GM19328 (cell line): ENCODE measurements at regions not wholly inside any gene's neighbourhood (a gene's known extent, or its start where the extent isn't known, plus 50 kb on each side); places are given as distances from the start of the nearest gene placed in this dataset.

Experiments
- ATAC-seq: cut with Tn5 transposase; IDR thresholded peaks from one replicate; pipeline ENCODE4 v1.9.1; 2021; ENCODE audit warnings: mild to moderate bottlenecking, moderate library complexity; ENCODE audit not compliant: unreplicated experiment

- no peak for ATAC-seq
These were observed 971.2 kb upstream of the CDH9 start for GRCh38 chr5:28009576-28009975.

- ATAC-seq, result no peak
These were observed 958.3 kb upstream of the CDH9 start for GRCh38 chr5:27996665-27997064.

GRCh38 chr5:27995867-27996266, 957.5 kb upstream of the CDH9 start:
- ATAC-seq, result no peak

GRCh38 chr5:27978322-27978721, 939.9 kb upstream of the CDH9 start:
- no peak for ATAC-seq

- ATAC-seq, result no peak
These were observed 930.8 kb upstream of the CDH9 start for GRCh38 chr5:27969157-27969556.

- ATAC-seq, result no peak
These were observed 924.8 kb upstream of the CDH9 start for GRCh38 chr5:27963050-27963783.

GRCh38 chr5:27962198-27962597, 923.8 kb upstream of the CDH9 start:
- ATAC-seq, result no peak

GRCh38 chr5:27947088-27947487, 908.7 kb upstream of the CDH9 start:
- ATAC-seq, result no peak

- ATAC-seq, result no peak
These were observed 906.1 kb upstream of the CDH9 start for GRCh38 chr5:27944471-27944870.

- ATAC-seq, result no peak
These were observed 900.6 kb upstream of the CDH9 start for GRCh38 chr5:27938989-27939388.

GRCh38 chr5:27928060-27928459, 889.7 kb upstream of the CDH9 start:
- no peak for ATAC-seq

- no peak for ATAC-seq
These were observed 872.8 kb upstream of the CDH9 start for GRCh38 chr5:27911216-27911615.

GRCh38 chr5:27908341-27908740, 870.0 kb upstream of the CDH9 start:
- ATAC-seq, result no peak

GRCh38 chr5:27906931-27907601, 868.7 kb upstream of the CDH9 start:
- no peak for ATAC-seq

- no peak for ATAC-seq
These were observed 868.1 kb upstream of the CDH9 start for GRCh38 chr5:27906481-27906880.

- ATAC-seq, result no peak
These were observed 862.4 kb upstream of the CDH9 start for GRCh38 chr5:27900761-27901160.

- no peak for ATAC-seq
These were observed 837.7 kb upstream of the CDH9 start for GRCh38 chr5:27876071-27876470.

- ATAC-seq, result no peak
These were observed 836.8 kb upstream of the CDH9 start for GRCh38 chr5:27875148-27875547.

- ATAC-seq, result no peak
These were observed 829.9 kb upstream of the CDH9 start for GRCh38 chr5:27868292-27868691.

GRCh38 chr5:27855491-27855890, 817.1 kb upstream of the CDH9 start:
- ATAC-seq, result no peak

GRCh38 chr5:27854243-27854852, 816.0 kb upstream of the CDH9 start:
- no peak for ATAC-seq

GRCh38 chr5:27845248-27845647, 806.9 kb upstream of the CDH9 start:
- no peak for ATAC-seq
